Astrocyte of the spinal cord (primary cell): ENCODE measurements at regions not wholly inside any gene's neighbourhood (a gene's known extent, or its start where the extent isn't known, plus 50 kb on each side); places are given as distances from the start of the nearest gene placed in this dataset.
"Not testable (repeated sequence)": the region's sequence is repeated elsewhere in the genome, so short reads cannot be mapped to it uniquely, and the experiment has no call there.

ENCODE experiments used
- DNase-seq: peaks from one replicate; pipeline ENCODE4 v3.0.0; 2011; ENCODE audit warnings: low read depth, low spot score
- H3K4me3 ChIP-seq: 2 replicates; pipeline ENCODE4 v1.5.1; 2011; ENCODE audit warnings: low read depth, mild to moderate bottlenecking, low read length, moderate library complexity
- CTCF ChIP-seq: IDR thresholded peaks from 2 replicates; pipeline ENCODE4 v1.5.1; 2012; ENCODE audit warnings: low read depth, mild to moderate bottlenecking, low read length, inconsistent platforms
- in situ Hi-C: cut with HindIII; loops from 2 replicates; pipeline ENCODE4 v1.10.0; 2017; ENCODE audit warnings: low sequenced_read_pairs

- TF ChIP-seq CTCF = no peak
- H3K4me3 ChIP-seq = no peak overlapping the region
- DNase-seq = no peak
- in situ Hi-C loops = no loop called here
These were observed 187.5 kb downstream of the XPNPEP1 start for GRCh38 chr10:109735776-109736175.

GRCh38 chr10:109732254-109732965, 190.9 kb downstream of the XPNPEP1 start:
- in situ Hi-C loops = no loop called here
- no peak for TF ChIP-seq CTCF
- DNase-seq = no peak
- no peak overlapping the region for H3K4me3 ChIP-seq

GRCh38 chr10:109729895-109730294, 193.4 kb downstream of the XPNPEP1 start:
- H3K4me3 ChIP-seq, DNase-seq, in situ Hi-C loops: not testable (repeated sequence)

GRCh38 chr10:109727436-109727835, 195.9 kb downstream of the XPNPEP1 start:
- DNase-seq = no peak
- TF ChIP-seq CTCF = no peak
- H3K4me3 ChIP-seq = no peak overlapping the region
- in situ Hi-C loops = no loop called here

- in situ Hi-C loops = no loop called here
- no peak for DNase-seq
- no peak overlapping the region for H3K4me3 ChIP-seq
- TF ChIP-seq CTCF = no peak
These were observed 196.8 kb downstream of the XPNPEP1 start for GRCh38 chr10:109726473-109726872.

GRCh38 chr10:109723305-109723704, 200.0 kb downstream of the XPNPEP1 start:
- DNase-seq = no peak
- in situ Hi-C loops = no loop called here
- TF ChIP-seq CTCF = no peak
- no peak overlapping the region for H3K4me3 ChIP-seq

GRCh38 chr10:109721453-109722064, 201.8 kb downstream of the XPNPEP1 start:
- DNase-seq = no peak
- H3K4me3 ChIP-seq = no peak overlapping the region
- TF ChIP-seq CTCF = no peak
- in situ Hi-C loops = no loop called here
